ENCODE measurements at regions not wholly inside any gene's neighbourhood (a gene's known extent, or its start where the extent isn't known, plus 50 kb on each side); places are given as distances from the start of the nearest gene placed in this dataset.

- H4K5ac ChIP-seq (ENCODE audit: insufficient read length, low read depth, low read length), result no peak overlapping the region
- no peaks in the 10 kb centered on the region for H3K9me3 ChIP-seq (ENCODE audit: insufficient read depth in 2 of 2, low read depth in 1 of 2, low read length in 1 of 2)
- H3K56ac ChIP-seq (replicated peaks; ENCODE audit: insufficient read length, low read depth, low read length), result no peak overlapping the region
- H2BK20ac ChIP-seq (ENCODE audit: low read length), result no peak overlapping the region
- no peak for FAIRE-seq
- no peak overlapping the region for H2BK12ac ChIP-seq (ENCODE audit: low read depth, low read length)
- no peak overlapping the region for H3K4me3 ChIP-seq (ENCODE audit: extremely low read depth in 1 of 4, insufficient read depth in 2 of 4, low read depth in 3 of 4, low read length in 4 of 4)
- no peak overlapping the region for H3K18ac ChIP-seq (ENCODE audit: extremely low read depth, low read length)
- no peak overlapping the region for H4K91ac ChIP-seq (replicated peaks; ENCODE audit: insufficient read length, low read length)
- H2BK15ac ChIP-seq (ENCODE audit: low read length), result no peak overlapping the region
- CTCF ChIA-PET (ENCODE audit: partially characterized antibody), result no interaction called here
- H3K14ac ChIP-seq (ENCODE audit: insufficient read length), result no peak overlapping the region
- H2BK5ac ChIP-seq (ENCODE audit: low read depth, low read length), result no peak overlapping the region
- H3K27me3 ChIP-seq (replicated peaks in 1 of 4; ENCODE audit: control insufficient read depth in 3 of 4, extremely low read depth in 1 of 4, insufficient read depth in 3 of 4, low read length in 3 of 4), result no peaks in the 10 kb centered on the region
- no peak overlapping the region for H3K4me2 ChIP-seq (ENCODE audit: insufficient read depth in 1 of 2, low read depth in 2 of 2, low read length in 2 of 2)
- H4K20me1 ChIP-seq (replicated peaks in 1 of 2; ENCODE audit: control insufficient read depth in 1 of 2, insufficient read depth in 2 of 2, low read length in 2 of 2), result no peaks in the 10 kb centered on the region
- POLR2A ChIA-PET (ENCODE audit: partially characterized antibody), result no interaction called here
- no peaks in the 10 kb centered on the region for H3K4me1 ChIP-seq (replicated peaks in 1 of 4; ENCODE audit: control insufficient read depth in 3 of 4, insufficient read depth in 4 of 4, low read length in 3 of 4)
- no peak overlapping the region for H3K4ac ChIP-seq (replicated peaks; ENCODE audit: insufficient read length, low read depth, low read length)
- no peaks in the 10 kb centered on the region for H3K36me3 ChIP-seq (ENCODE audit: control insufficient read depth in 2 of 4, insufficient read depth in 4 of 4, low read length in 3 of 4)
- H3K9ac ChIP-seq (replicated peaks in 1 of 4; ENCODE audit: extremely low read depth in 1 of 4, low read depth in 3 of 4, low read length in 3 of 4), result no peak overlapping the region
- H3K79me2 ChIP-seq (ENCODE audit: control insufficient read depth in 1 of 2, insufficient read depth in 2 of 2, low read length in 2 of 2), result no peaks in the 10 kb centered on the region
- no peak overlapping the region for H3K27ac ChIP-seq (ENCODE audit: low read depth, low read length)
- no peak overlapping the region for H2AFZ ChIP-seq (ENCODE audit: low read length)
- H3K79me1 ChIP-seq (ENCODE audit: low read depth, low read length), result no peaks in the 10 kb centered on the region
- H2BK120ac ChIP-seq (replicated peaks; ENCODE audit: low read depth, low read length), result no peak overlapping the region
- H3K23ac ChIP-seq (ENCODE audit: insufficient read length), result no peak overlapping the region
- H3K23me2 ChIP-seq (ENCODE audit: low read depth, low read length), result no peaks in the 10 kb centered on the region; the same call in 1 of the 2 replicates
- no peak for DNase-seq (ENCODE audit: low read depth in 1 of 2, low spot score in 2 of 2)
- H2AK5ac ChIP-seq (ENCODE audit: low read depth, low read length), result no peak overlapping the region
- H4K8ac ChIP-seq (ENCODE audit: extremely low read depth, insufficient read depth, low read length), result no peak overlapping the region
- TF ChIP-seq POLR2A (IDR thresholded peaks at IDR 0.05; ENCODE audit: control extremely low read depth in 1 of 2, low read depth in 2 of 2, low read length in 2 of 2) (no peak), EP300 (IDR thresholded peaks at IDR 0.05; ENCODE audit: borderline replicate concordance in 1 of 2, low read depth in 2 of 2, low read length in 2 of 2) (no peak), JUND (IDR thresholded peaks at IDR 0.05; ENCODE audit: low read length) (no peak), SIN3A (conservative IDR thresholded peaks at IDR 0.05 in 1 of 2, IDR thresholded peaks at IDR 0.05 in 1 of 2; ENCODE audit: low read depth in 1 of 2, low read length in 2 of 2) (no peak), BRCA1 (IDR thresholded peaks at IDR 0.05; ENCODE audit: low read depth, low read length) (no peak), CHD1 (IDR thresholded peaks at IDR 0.05; ENCODE audit: low read depth, low read length) (no peak), EGR1 (IDR thresholded peaks at IDR 0.05; ENCODE audit: borderline replicate concordance, low read depth, low read length) (no peak), GTF2F1 (IDR thresholded peaks at IDR 0.05; ENCODE audit: borderline replicate concordance, low read depth, low read length) (no peak), TAF1 (IDR thresholded peaks at IDR 0.05; ENCODE audit: low read depth, low read length) (no peak), BACH1 (IDR thresholded peaks at IDR 0.05; ENCODE audit: low read length) (no peak), NRF1 (IDR thresholded peaks at IDR 0.05; ENCODE audit: low read depth, low read length) (no peak), TCF12 (IDR thresholded peaks at IDR 0.05; ENCODE audit: low read depth, low read length) (no peak)
- TF ChIP-seq, protein P1, sequence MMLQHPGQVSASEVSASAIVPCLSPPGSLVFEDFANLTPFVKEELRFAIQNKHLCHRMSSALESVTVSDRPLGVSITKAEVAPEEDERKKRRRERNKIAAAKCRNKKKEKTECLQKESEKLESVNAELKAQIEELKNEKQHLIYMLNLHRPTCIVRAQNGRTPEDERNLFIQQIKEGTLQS (IDR thresholded peaks at IDR 0.05; ENCODE audit: insufficient read depth, low read depth, low read length), result no peak
- TF ChIP-seq, protein P2, sequence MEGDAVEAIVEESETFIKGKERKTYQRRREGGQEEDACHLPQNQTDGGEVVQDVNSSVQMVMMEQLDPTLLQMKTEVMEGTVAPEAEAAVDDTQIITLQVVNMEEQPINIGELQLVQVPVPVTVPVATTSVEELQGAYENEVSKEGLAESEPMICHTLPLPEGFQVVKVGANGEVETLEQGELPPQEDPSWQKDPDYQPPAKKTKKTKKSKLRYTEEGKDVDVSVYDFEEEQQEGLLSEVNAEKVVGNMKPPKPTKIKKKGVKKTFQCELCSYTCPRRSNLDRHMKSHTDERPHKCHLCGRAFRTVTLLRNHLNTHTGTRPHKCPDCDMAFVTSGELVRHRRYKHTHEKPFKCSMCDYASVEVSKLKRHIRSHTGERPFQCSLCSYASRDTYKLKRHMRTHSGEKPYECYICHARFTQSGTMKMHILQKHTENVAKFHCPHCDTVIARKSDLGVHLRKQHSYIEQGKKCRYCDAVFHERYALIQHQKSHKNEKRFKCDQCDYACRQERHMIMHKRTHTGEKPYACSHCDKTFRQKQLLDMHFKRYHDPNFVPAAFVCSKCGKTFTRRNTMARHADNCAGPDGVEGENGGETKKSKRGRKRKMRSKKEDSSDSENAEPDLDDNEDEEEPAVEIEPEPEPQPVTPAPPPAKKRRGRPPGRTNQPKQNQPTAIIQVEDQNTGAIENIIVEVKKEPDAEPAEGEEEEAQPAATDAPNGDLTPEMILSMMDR (IDR thresholded peaks at IDR 0.05; ENCODE audit: control extremely low read depth in 1 of 3, insufficient read depth in 1 of 3, low read depth in 1 of 3, low read length in 3 of 3), result no peak
Measured at GRCh38 chr4:30172416-30172815, 547.8 kb upstream of the PCDH7 start.
